ENCODE measurements at regions not wholly inside any gene's neighbourhood (a gene's known extent, or its start where the extent isn't known, plus 50 kb on each side); places are given as distances from the start of the nearest gene placed in this dataset.
"Not testable (repeated sequence)": the region's sequence is repeated elsewhere in the genome, so short reads cannot be mapped to it uniquely, and the experiment has no call there.

DNA sequence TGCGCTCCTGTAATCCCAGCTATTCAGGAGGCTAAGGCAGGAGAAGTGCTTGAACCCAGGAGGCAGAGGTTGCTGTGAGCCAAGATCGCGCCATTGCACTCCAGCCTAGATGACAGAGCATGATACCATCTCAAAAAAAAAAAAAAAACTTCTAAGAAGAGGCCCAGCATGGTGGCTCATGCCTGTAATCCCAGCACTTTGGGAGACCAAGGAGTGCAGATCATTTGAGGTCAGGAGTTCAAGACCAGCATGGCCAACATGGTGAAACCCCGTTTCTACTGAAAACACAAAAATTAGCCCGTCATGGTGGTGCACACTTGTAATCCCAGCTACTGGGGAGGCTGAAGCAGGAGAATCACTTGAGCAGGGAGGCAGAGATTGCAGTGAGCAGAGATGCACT is 51.5 kb upstream of the LANCL2 start:
- H3K27ac ChIP-seq (ENCODE audit: insufficient read length, low read depth, low read length); H3K14ac ChIP-seq (ENCODE audit: insufficient read depth, low read length): not testable (repeated sequence)
- H3K36me3 Mint-ChIP-seq (ENCODE audit: insufficient read depth in 1 of 3, low read depth in 3 of 3), result peaks cover 14 to 18% (median 15%) of the 10 kb centered on the region in 3 experiments

More for the DNA sequence above, 51.5 kb upstream of the LANCL2 start:
- WGBS (ENCODE audit: extremely low coverage, insufficient read length, low lambda C conversion rate), result no CpG with 5 or more reads among the region's 5 CpGs
- H2BK15ac ChIP-seq (ENCODE audit: low read depth, low read length); H2BK5ac ChIP-seq (ENCODE audit: insufficient read length, low read length); H2BK120ac ChIP-seq (ENCODE audit: low read depth, low read length, poor library complexity, severe bottlenecking); DNase-seq; H3K79me1 ChIP-seq (ENCODE audit: insufficient read depth, low read depth, low read length, poor library complexity, severe bottlenecking); H3K4me1 ChIP-seq (ENCODE audit: insufficient read depth, low read length); H3K18ac ChIP-seq (ENCODE audit: insufficient read length, low read depth, low read length); H4K8ac ChIP-seq (replicated peaks; ENCODE audit: insufficient read length, low read depth, low read length); H4K20me1 ChIP-seq (ENCODE audit: control insufficient read depth, insufficient read depth, insufficient read length); H3K27me3 Mint-ChIP-seq (ENCODE audit: low read depth); H3K23ac ChIP-seq (ENCODE audit: insufficient read length, low read depth, low read length); H2AFZ ChIP-seq (ENCODE audit: low read length); H3K9me3 ChIP-seq (ENCODE audit: control insufficient read depth, low read depth, low read length); H3K27me3 ChIP-seq (ENCODE audit: insufficient read depth, low read length); H3K79me2 ChIP-seq (ENCODE audit: insufficient read depth, low read length); H3K9ac ChIP-seq (ENCODE audit: extremely low read depth, insufficient read length, low read length); H4K91ac ChIP-seq (ENCODE audit: insufficient read length, low read depth, low read length); H2BK20ac ChIP-seq (ENCODE audit: low read depth, low read length, poor library complexity, severe bottlenecking); H3K27ac Mint-ChIP-seq; H2BK12ac ChIP-seq (ENCODE audit: insufficient read length, low read depth, low read length); H3K23me2 ChIP-seq (ENCODE audit: insufficient read length, low read depth, low read length, poor library complexity, severe bottlenecking); H3K4ac ChIP-seq (ENCODE audit: low read depth, low read length); H2AK5ac ChIP-seq (ENCODE audit: insufficient read length, low read length); H3T11ph ChIP-seq (ENCODE audit: low read length); H3K4me2 ChIP-seq (ENCODE audit: insufficient read depth, insufficient read length, low read length); H3K56ac ChIP-seq (ENCODE audit: insufficient read length, low read depth, low read length); H4K5ac ChIP-seq (ENCODE audit: insufficient read length, low read depth, low read length); H3K4me3 Mint-ChIP-seq: not testable (repeated sequence)
- H3K4me1 Mint-ChIP-seq, result peaks cover 9 to 20% of the 10 kb centered on the region in 2 experiments
- peaks cover 24% of the 10 kb centered on the region in 2 experiments for H3K9me3 Mint-ChIP-seq

Measured in H9 (cell line).